ENCODE measurements at regions not wholly inside any gene's neighbourhood (a gene's known extent, or its start where the extent isn't known, plus 50 kb on each side); places are given as distances from the start of the nearest gene placed in this dataset.

DNA sequence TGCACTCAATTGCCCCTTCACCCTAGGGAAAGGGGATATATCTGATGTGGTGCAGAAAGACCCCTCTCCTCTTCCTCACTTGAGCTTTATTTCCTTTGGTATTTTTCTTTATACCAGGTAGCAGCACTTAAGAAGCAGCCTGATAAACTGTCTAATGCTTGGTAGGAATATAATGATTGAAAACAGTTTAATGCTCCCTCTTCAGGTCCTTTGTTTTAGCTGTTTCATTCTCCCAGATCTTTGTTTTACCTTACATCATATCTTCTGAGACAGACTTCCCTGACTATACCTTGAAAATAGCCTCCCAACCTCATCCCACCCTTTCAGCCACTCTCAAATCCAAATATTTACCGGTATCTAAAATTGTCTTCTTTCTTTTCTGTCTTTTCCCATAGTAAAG lies 87.9 kb downstream of the NUDT12 start:
- TF ChIP-seq POLR2A (IDR thresholded peaks at IDR 0.05; ENCODE audit: low read depth, low read length) (no peak), POLR2AphosphoS5 (IDR thresholded peaks at IDR 0.05; ENCODE audit: low read depth, low read length) (no peak), PAX5 (IDR thresholded peaks at IDR 0.05; ENCODE audit: insufficient read depth, low read length, severe bottlenecking) (no peak), TAF1 (IDR thresholded peaks at IDR 0.05; ENCODE audit: low read depth, low read length) (no peak), POU2F2 (IDR thresholded peaks at IDR 0.05; ENCODE audit: low read depth, low read length) (no peak), SPI1 (IDR thresholded peaks at IDR 0.05; ENCODE audit: low read depth, low read length) (no peak)
